Progenitor cell of endocrine pancreas (in vitro differentiated cells): ENCODE measurements at regions not wholly inside any gene's neighbourhood (a gene's known extent, or its start where the extent isn't known, plus 50 kb on each side); places are given as distances from the start of the nearest gene placed in this dataset.

Experiments
- DNase-seq: peaks from one replicate; pipeline ENCODE4 v3.0.0; 2021; ENCODE audit warnings: low spot score; ENCODE audit not compliant: unreplicated experiment
- H3K27ac Mint-ChIP-seq: 2 replicates; pipeline ENCODE4 v1.8.0; 2021; ENCODE audit warnings: mild to moderate bottlenecking, moderate library complexity, mixed read lengths
- H3K27me3 Mint-ChIP-seq: 2 replicates; pipeline ENCODE4 v1.8.0; 2021; ENCODE audit warnings: mixed read lengths
- H3K36me3 Mint-ChIP-seq: 2 replicates; pipeline ENCODE4 v1.8.0; 2022; ENCODE audit warnings: mixed read lengths; ENCODE audit not compliant: insufficient read depth
- H3K4me1 Mint-ChIP-seq: 2 replicates; pipeline ENCODE4 v1.8.0; 2021; ENCODE audit warnings: low read depth, mixed read lengths
- H3K4me3 Mint-ChIP-seq: 2 replicates; pipeline ENCODE4 v1.8.0; 2021; ENCODE audit warnings: low read depth, mild to moderate bottlenecking, moderate library complexity, mixed read lengths
- H3K9me3 Mint-ChIP-seq: 2 replicates; pipeline ENCODE4 v1.8.0; 2021; ENCODE audit warnings: low read depth, mixed read lengths
- CTCF ChIP-seq: fragments of 200-600 bp; sonication (generic); IDR thresholded peaks from one replicate; pipeline ENCODE4 v1.5.0; 2021; ENCODE audit warnings: antibody characterized with exemption, mild to moderate bottlenecking; ENCODE audit not compliant: unreplicated experiment

- no peak for TF ChIP-seq CTCF
- Mint-ChIP-seq H3K27me3 (peaks cover under 1% of the 10 kb centered on the region), H3K4me3 (no peak overlapping the region), H3K36me3 (no peaks in the 10 kb centered on the region), H3K27ac (no peak overlapping the region), H3K4me1 (no peaks in the 10 kb centered on the region), H3K9me3 (no peaks in the 10 kb centered on the region)
- DNase-seq: no peak
Measured at GRCh38 chr4:10342866-10343265, 114.4 kb downstream of the ZNF518B start.

- no peaks in the 10 kb centered on the region for H3K36me3 Mint-ChIP-seq
- no peaks in the 10 kb centered on the region for H3K9me3 Mint-ChIP-seq
- TF ChIP-seq CTCF: no peak
- H3K4me3 Mint-ChIP-seq: no peak overlapping the region
- H3K27me3 Mint-ChIP-seq: peaks cover 17% of the 10 kb centered on the region
- no peaks in the 10 kb centered on the region for H3K4me1 Mint-ChIP-seq
- H3K27ac Mint-ChIP-seq: peak overlapping the region; percentile 27
- DNase-seq: no peak
Measured at GRCh38 chr4:10336471-10336870, 120.8 kb downstream of the ZNF518B start.

GRCh38 chr4:10335050-10335449 is 122.2 kb downstream of the ZNF518B start:
- no peak for TF ChIP-seq CTCF
- H3K27me3 Mint-ChIP-seq: peaks cover 17% of the 10 kb centered on the region
- no peaks in the 10 kb centered on the region for H3K36me3 Mint-ChIP-seq
- H3K9me3 Mint-ChIP-seq: no peaks in the 10 kb centered on the region
- H3K4me1 Mint-ChIP-seq: no peaks in the 10 kb centered on the region
- H3K27ac Mint-ChIP-seq: no peak overlapping the region
- no peak overlapping the region for H3K4me3 Mint-ChIP-seq
- DNase-seq: no peak

- Mint-ChIP-seq H3K9me3 (no peaks in the 10 kb centered on the region), H3K27me3 (peaks cover 17% of the 10 kb centered on the region), H3K4me1 (no peaks in the 10 kb centered on the region), H3K4me3 (no peak overlapping the region), H3K27ac (no peak overlapping the region), H3K36me3 (no peaks in the 10 kb centered on the region)
- DNase-seq: no peak
- no peak for TF ChIP-seq CTCF
Measured at GRCh38 chr4:10334506-10335028, 122.7 kb downstream of the ZNF518B start.

- DNase-seq: no peak
- H3K27ac Mint-ChIP-seq: no peak overlapping the region
- no peaks in the 10 kb centered on the region for H3K9me3 Mint-ChIP-seq
- no peak overlapping the region for H3K4me3 Mint-ChIP-seq
- H3K36me3 Mint-ChIP-seq: no peaks in the 10 kb centered on the region
- H3K27me3 Mint-ChIP-seq: peaks cover 17% of the 10 kb centered on the region
- TF ChIP-seq CTCF: no peak
- no peaks in the 10 kb centered on the region for H3K4me1 Mint-ChIP-seq
Measured at GRCh38 chr4:10333942-10334341, 123.3 kb downstream of the ZNF518B start.
